ENCODE measurements at regions not wholly inside any gene's neighbourhood (a gene's known extent, or its start where the extent isn't known, plus 50 kb on each side); places are given as distances from the start of the nearest gene placed in this dataset.
"Not testable (repeated sequence)": the region's sequence is repeated elsewhere in the genome, so short reads cannot be mapped to it uniquely, and the experiment has no call there.

- TF ChIP-seq CTCF, EP300 (IDR thresholded peaks at IDR 0.05): not testable (repeated sequence)
Observed at GRCh38 chr6:60723935-60724334, 1562.1 kb downstream of the KHDRBS2 start.
